Naive thymus-derived CD4-positive, alpha-beta T cell (primary cell): ENCODE measurements at regions not wholly inside any gene's neighbourhood (a gene's known extent, or its start where the extent isn't known, plus 50 kb on each side); places are given as distances from the start of the nearest gene placed in this dataset.

Experiments used
- ATAC-seq: fragments of 150-1000 bp; cut with Tn5 transposase; 2 replicates; pipeline ENCODE4 v1.10.0; 2021; ENCODE audit warnings: mild to moderate bottlenecking, moderate library complexity
- CTCF ChIA-PET: fragments of 350-600 bp; sonication (Branson Sonifier 250); formaldehyde crosslinking; loops from one replicate; lab custom pipeline; 2021; ENCODE audit warnings: antibody characterized with exemption; lab: Charles Lee
- POLR2A ChIA-PET: fragments of 350-600 bp; sonication (Branson Sonifier 250); formaldehyde crosslinking; loops from one replicate; lab custom pipeline; 2021; ENCODE audit warnings: antibody characterized with exemption, inconsistent platforms; lab: Charles Lee
- DNase-seq, 9 donors: peaks; one replicate each; pipeline versions ENCODE4 v3.0.0 to v3.0.0-alpha.2; 2020 to 2022; ENCODE audit warnings: mixed read lengths in 1 of 9
- H3K27ac ChIP-seq: one replicate; pipeline ENCODE4 v1.7.0; 2013; ENCODE audit warnings: mild to moderate bottlenecking, low read depth, low read length, moderate library complexity
- H3K27me3 ChIP-seq, 2 donors: one replicate each; pipeline ENCODE4 v1.7.0; 2013; ENCODE audit warnings: low read length in 2 of 2, mild to moderate bottlenecking in 2 of 2, moderate library complexity in 2 of 2; ENCODE audit not compliant: control insufficient read depth in 2 of 2, insufficient read depth in 2 of 2
- H3K36me3 ChIP-seq, 3 experiments: 1 replicate in 2 of 3; 2 replicates in 1 of 3; pipeline ENCODE4 v1.7.0; 2013; ENCODE audit warnings: low read length in 3 of 3, mild to moderate bottlenecking in 3 of 3, moderate library complexity in 1 of 3; ENCODE audit not compliant: insufficient read depth in 3 of 3, control insufficient read depth in 2 of 3
- H3K4me1 ChIP-seq, 2 donors: one replicate each; pipeline ENCODE4 v1.7.0; 2013; ENCODE audit warnings: low read length in 2 of 2, mild to moderate bottlenecking in 2 of 2, moderate library complexity in 1 of 2; ENCODE audit not compliant: control insufficient read depth in 2 of 2, insufficient read depth in 2 of 2
- H3K4me3 ChIP-seq: 2 replicates; pipeline ENCODE4 v1.7.0; 2013; ENCODE audit warnings: mild to moderate bottlenecking, low read length
- H3K9me3 ChIP-seq, 3 experiments: 1 replicate in 2 of 3; 2 replicates in 1 of 3; pipeline ENCODE4 v1.7.0; 2013; ENCODE audit warnings: low read length in 3 of 3; ENCODE audit not compliant: control insufficient read depth in 2 of 3
- H3K27ac Mint-ChIP-seq, 9 donors: one replicate each; pipeline ENCODE4 v1.8.0; 2020 to 2022; ENCODE audit warnings: mixed read lengths in 9 of 9, mild to moderate bottlenecking in 8 of 9, moderate library complexity in 5 of 9, inconsistent platforms in 2 of 9
- H3K27me3 Mint-ChIP-seq, 5 donors: one replicate each; pipeline ENCODE4 v1.8.0; 2021 to 2022; ENCODE audit warnings: mixed read lengths in 5 of 5, mild to moderate bottlenecking in 1 of 5
- H3K36me3 Mint-ChIP-seq, 5 donors: one replicate each; pipeline ENCODE4 v1.8.0; 2020 to 2022; ENCODE audit warnings: mixed read lengths in 5 of 5, mild to moderate bottlenecking in 3 of 5, inconsistent platforms in 1 of 5
- H3K4me1 Mint-ChIP-seq, 7 donors: one replicate each; pipeline ENCODE4 v1.8.0; 2020 to 2022; ENCODE audit warnings: mixed read lengths in 7 of 7, mild to moderate bottlenecking in 3 of 7, inconsistent platforms in 1 of 7
- H3K4me3 Mint-ChIP-seq, 10 donors: one replicate each; pipeline ENCODE4 v1.8.0; 2020 to 2022; ENCODE audit warnings: mild to moderate bottlenecking in 10 of 10, mixed read lengths in 10 of 10, moderate library complexity in 6 of 10, inconsistent platforms in 2 of 10
- H3K9me3 Mint-ChIP-seq, 11 donors: one replicate each; pipeline ENCODE4 v1.8.0; 2020 to 2022; ENCODE audit warnings: mixed read lengths in 11 of 11, mild to moderate bottlenecking in 4 of 11, inconsistent platforms in 1 of 11, moderate library complexity in 1 of 11
- intact Hi-C, 2 donors: fragments of 100-400 bp; cut with micrococcal nuclease; formaldehyde crosslinking; loops; one replicate each; pipeline ENCODE4 v1.15.1; 2023

GRCh38 chr12:107349839-107350238 is 256.5 kb upstream of the CRY1 start:
- H3K27ac ChIP-seq = no peak overlapping the region
- Mint-ChIP-seq H3K27me3 (no peaks in the 10 kb centered on the region), H3K9me3 (peaks cover 0 to 11% (median 2%) of the 10 kb centered on the region in 11 donors), H3K4me1 (peaks cover 31 to 76% (median 72%) of the 10 kb centered on the region in 7 donors), H3K36me3 (peaks cover 0 to 20% (median 7%) of the 10 kb centered on the region in 5 donors), H3K27ac (peak overlapping the region in 2 of 9 donors; percentile 12 to 43), H3K4me3 (no peak overlapping the region)
- no peaks in the 10 kb centered on the region for H3K36me3 ChIP-seq
- no peak for DNase-seq
- ATAC-seq = no peak
- no peaks in the 10 kb centered on the region for H3K27me3 ChIP-seq
- H3K4me3 ChIP-seq = no peak overlapping the region
- peaks cover 14 to 19% of the 10 kb centered on the region in 2 donors for H3K4me1 ChIP-seq
- ChIA-PET POLR2A (no interaction called here), CTCF (no interaction called here)
- no peaks in the 10 kb centered on the region for H3K9me3 ChIP-seq
- intact Hi-C loops = no loop called here

GRCh38 chr12:107351109-107351508 is 257.8 kb upstream of the CRY1 start:
- no peak for ATAC-seq
- no peak overlapping the region for H3K4me3 ChIP-seq
- no peak for DNase-seq
- no peaks in the 10 kb centered on the region for H3K27me3 ChIP-seq
- H3K27ac Mint-ChIP-seq = no peak overlapping the region
- H3K4me1 ChIP-seq = peaks cover 14 to 29% of the 10 kb centered on the region in 2 donors
- peaks cover 0 to 7% (median 2%) of the 10 kb centered on the region in 11 donors for H3K9me3 Mint-ChIP-seq
- intact Hi-C loops = no loop called here
- no peak overlapping the region for H3K4me3 Mint-ChIP-seq
- ChIA-PET CTCF (no interaction called here), POLR2A (no interaction called here)
- no peak overlapping the region for H3K27ac ChIP-seq
- H3K4me1 Mint-ChIP-seq = peaks cover 32 to 76% (median 72%) of the 10 kb centered on the region in 7 donors
- H3K27me3 Mint-ChIP-seq = no peaks in the 10 kb centered on the region
- H3K36me3 ChIP-seq = no peaks in the 10 kb centered on the region
- H3K36me3 Mint-ChIP-seq = peaks cover 0 to 12% (median 7%) of the 10 kb centered on the region in 5 donors
- no peaks in the 10 kb centered on the region for H3K9me3 ChIP-seq

GRCh38 chr12:107351713-107352112 is 258.4 kb upstream of the CRY1 start:
- Histone ChIP-seq H3K27me3 (no peaks in the 10 kb centered on the region), H3K27ac (no peak overlapping the region), H3K4me1 (peaks cover 14 to 29% of the 10 kb centered on the region in 2 donors), H3K4me3 (no peak overlapping the region), H3K36me3 (no peaks in the 10 kb centered on the region), H3K9me3 (no peaks in the 10 kb centered on the region)
- Mint-ChIP-seq H3K36me3 (peaks cover 0 to 11% (median 7%) of the 10 kb centered on the region in 5 donors), H3K27ac (peak overlapping the region in 6 of 9 donors; percentile 14 to 75 (median 60)), H3K27me3 (no peaks in the 10 kb centered on the region), H3K4me1 (peaks cover 32 to 76% (median 71%) of the 10 kb centered on the region in 7 donors), H3K9me3 (peaks cover 0 to 7% (median 2%) of the 10 kb centered on the region in 11 donors), H3K4me3 (peak overlapping the region in 6 of 10 donors; percentile 14 to 68 (median 46))
- ChIA-PET POLR2A (no interaction called here), CTCF (no interaction called here)
- intact Hi-C loops = loop anchor here in 1 of 2 donors (1.0 to 2.0 kb wide), 2 partner anchors 15 to 17 kb away; no protein-coding TSS in a partner anchor
- DNase-seq (no peak), ATAC-seq (no peak)

GRCh38 chr12:107352347-107353081 is 259.2 kb upstream of the CRY1 start:
- Histone ChIP-seq H3K36me3 (no peaks in the 10 kb centered on the region), H3K27ac (no peak overlapping the region), H3K4me3 (no peak overlapping the region), H3K27me3 (no peaks in the 10 kb centered on the region), H3K4me1 (peaks cover 14 to 29% of the 10 kb centered on the region in 2 donors), H3K9me3 (no peaks in the 10 kb centered on the region)
- POLR2A ChIA-PET = interaction anchor here (1.3 kb wide), 1 partner anchor 10 kb away, joined by 3 read pairs; no protein-coding TSS in a partner anchor
- H3K4me1 Mint-ChIP-seq = peaks cover 31 to 73% (median 66%) of the 10 kb centered on the region in 7 donors
- H3K27me3 Mint-ChIP-seq = no peaks in the 10 kb centered on the region
- intact Hi-C loops = loop anchor here in 1 of 2 donors (1.0 to 2.0 kb wide), 2 partner anchors 16 kb away; no protein-coding TSS in a partner anchor
- H3K36me3 Mint-ChIP-seq = peaks cover 0 to 8% (median 3%) of the 10 kb centered on the region in 5 donors
- H3K27ac Mint-ChIP-seq = peak overlapping the region; percentile 14 to 78 (median 60)
- ATAC-seq = peak; percentile 51
- peak in 2 of 9 donors; percentile 10 to 54 for DNase-seq
- CTCF ChIA-PET = no interaction called here
- H3K9me3 Mint-ChIP-seq = peaks cover 0 to 3% (median under 1%) of the 10 kb centered on the region in 11 donors
- peak overlapping the region in 9 of 10 donors; percentile 0 to 68 (median 40) for H3K4me3 Mint-ChIP-seq

GRCh38 chr12:107353312-107353711 is 260.0 kb upstream of the CRY1 start:
- intact Hi-C loops = loop anchor here in 1 of 2 donors (2.0 kb wide), 1 partner anchor 17 kb away; no protein-coding TSS in a partner anchor
- Histone ChIP-seq H3K27ac (no peak overlapping the region), H3K36me3 (no peaks in the 10 kb centered on the region), H3K4me3 (no peak overlapping the region), H3K4me1 (peaks cover 14 to 29% of the 10 kb centered on the region in 2 donors), H3K9me3 (no peaks in the 10 kb centered on the region), H3K27me3 (no peaks in the 10 kb centered on the region)
- Mint-ChIP-seq H3K36me3 (peaks cover 0 to 7% (median 3%) of the 10 kb centered on the region in 5 donors), H3K27me3 (no peaks in the 10 kb centered on the region), H3K4me3 (peak overlapping the region in 1 of 10 donors; percentile 0), H3K27ac (peak overlapping the region in 8 of 9 donors; percentile 14 to 75 (median 47)), H3K4me1 (peaks cover 31 to 73% (median 65%) of the 10 kb centered on the region in 7 donors), H3K9me3 (peaks cover 0 to 3% (median 0%) of the 10 kb centered on the region in 11 donors)
- ChIA-PET CTCF (no interaction called here), POLR2A (interaction anchor here (1.3 kb wide), 1 partner anchor 9 kb away, joined by 3 read pairs; no protein-coding TSS in a partner anchor)
- DNase-seq (no peak), ATAC-seq (no peak)

GRCh38 chr12:107355004-107355565 is 261.7 kb upstream of the CRY1 start:
- no peak overlapping the region for H3K27ac ChIP-seq
- H3K36me3 ChIP-seq = no peaks in the 10 kb centered on the region
- H3K9me3 ChIP-seq = no peaks in the 10 kb centered on the region
- ChIA-PET POLR2A (interaction anchor here (1.0 to 2.1 kb wide), 2 partner anchors 17 to 18 kb away, joined by 3 to 6 read pairs; no protein-coding TSS in a partner anchor), CTCF (interaction anchor here (1.3 kb wide), 1 partner anchor 28 kb away, joined by 3 read pairs; no protein-coding TSS in a partner anchor)
- H3K27ac Mint-ChIP-seq = peak overlapping the region in 5 of 9 donors; percentile 11 to 77 (median 55)
- intact Hi-C loops = loop anchor here in 1 of 2 donors (2.0 kb wide), 1 partner anchor 18 kb away; no protein-coding TSS in a partner anchor
- peaks cover 0 to 9% (median 0%) of the 10 kb centered on the region in 5 donors for H3K36me3 Mint-ChIP-seq
- DNase-seq (no peak), ATAC-seq (no peak)
- no peaks in the 10 kb centered on the region for H3K27me3 ChIP-seq
- peaks cover 0 to 2% (median 0%) of the 10 kb centered on the region in 11 donors for H3K9me3 Mint-ChIP-seq
- peaks cover 14 to 29% of the 10 kb centered on the region in 2 donors for H3K4me1 ChIP-seq
- no peaks in the 10 kb centered on the region for H3K27me3 Mint-ChIP-seq
- H3K4me3 Mint-ChIP-seq = peak overlapping the region in 6 of 10 donors; percentile 33 to 70 (median 51)
- no peak overlapping the region for H3K4me3 ChIP-seq
- H3K4me1 Mint-ChIP-seq = peaks cover 31 to 73% (median 63%) of the 10 kb centered on the region in 7 donors
